Eye (tissue), 1 donor: ENCODE measurements at regions not wholly inside any gene's neighbourhood (a gene's known extent, or its start where the extent isn't known, plus 50 kb on each side); places are given as distances from the start of the nearest gene placed in this dataset.

ENCODE experiments used
- DNase-seq: peaks from one replicate; pipeline ENCODE4 v3.0.0-alpha.2; 2015

GRCh38 chr5:74953937-74954720 is 87.9 kb upstream of the FAM169A start:
- no peak for DNase-seq

- DNase-seq: no peak
These were observed 87.4 kb upstream of the FAM169A start for GRCh38 chr5:74953554-74953936.

DNA sequence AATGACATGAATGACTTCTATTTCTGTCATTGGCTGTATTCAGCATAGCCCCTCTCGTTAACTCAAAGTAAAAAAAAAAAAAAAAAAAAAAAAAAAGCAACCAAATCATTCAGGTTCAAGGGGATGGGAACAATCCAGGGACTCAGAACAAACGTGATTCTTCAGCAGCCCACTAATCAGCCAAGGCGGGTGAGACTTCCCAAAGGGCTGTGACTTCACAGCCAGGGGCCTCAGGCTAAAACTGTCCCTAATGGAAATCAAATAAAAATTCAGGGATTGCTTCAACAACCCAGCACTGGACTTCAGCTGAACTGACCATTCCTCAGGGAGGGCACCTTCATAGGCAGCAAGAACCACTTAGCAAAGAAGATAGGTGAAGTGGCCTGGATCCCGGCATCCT is 86.2 kb upstream of the FAM169A start:
- peak; percentile 3 for DNase-seq

- no peak for DNase-seq
These were observed 85.7 kb upstream of the FAM169A start for GRCh38 chr5:74951865-74952264.

- no peak for DNase-seq
These were observed 84.8 kb upstream of the FAM169A start for GRCh38 chr5:74950836-74951515.

DNA sequence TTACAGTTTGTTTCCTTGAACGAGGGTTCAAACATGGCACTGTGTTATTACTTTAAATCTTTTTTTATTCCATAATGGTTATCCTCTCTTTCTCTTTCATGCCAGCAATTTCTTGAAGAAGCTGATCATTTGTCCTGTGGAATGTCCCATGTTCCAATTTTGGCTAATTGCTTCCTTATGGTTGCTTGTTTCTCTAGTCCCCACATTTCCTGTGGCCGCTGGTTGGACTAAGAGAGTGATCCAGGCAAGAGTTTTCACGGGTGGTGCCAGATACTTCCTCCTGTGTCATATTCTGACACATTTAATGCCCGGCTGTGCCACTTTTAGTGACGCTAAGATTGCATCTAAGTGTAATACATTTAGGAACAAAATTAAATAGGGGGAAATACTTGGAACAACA is 83.8 kb upstream of the FAM169A start:
- peak; percentile 7 for DNase-seq

DNA sequence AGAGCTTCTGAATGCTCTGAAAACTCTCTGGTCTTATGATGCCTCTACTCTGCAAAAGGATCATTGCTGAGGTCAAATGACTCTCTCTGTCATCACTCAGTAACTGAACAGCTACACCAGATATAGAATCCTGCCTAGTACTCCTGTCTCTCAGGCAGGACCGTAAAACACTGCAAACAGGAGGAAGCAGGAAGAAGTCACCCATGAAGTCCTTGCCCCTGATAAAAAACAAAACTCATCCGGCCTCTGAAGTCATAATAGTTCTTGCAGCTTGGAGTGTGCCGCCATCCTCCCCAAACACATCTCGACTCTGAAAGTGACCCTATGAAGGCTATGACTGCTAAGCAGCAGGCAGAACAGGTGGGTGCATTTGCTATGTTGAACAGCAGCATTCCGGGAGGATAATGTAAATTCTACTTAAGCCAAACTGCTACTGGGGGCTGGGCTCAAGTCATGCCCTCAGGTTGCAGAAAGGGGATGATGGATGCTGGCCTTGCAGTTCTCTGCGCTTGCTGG is 81.9 kb upstream of the FAM169A start:
- DNase-seq: no peak

GRCh38 chr5:74946471-74946870 is 80.3 kb upstream of the FAM169A start:
- no peak for DNase-seq

DNA sequence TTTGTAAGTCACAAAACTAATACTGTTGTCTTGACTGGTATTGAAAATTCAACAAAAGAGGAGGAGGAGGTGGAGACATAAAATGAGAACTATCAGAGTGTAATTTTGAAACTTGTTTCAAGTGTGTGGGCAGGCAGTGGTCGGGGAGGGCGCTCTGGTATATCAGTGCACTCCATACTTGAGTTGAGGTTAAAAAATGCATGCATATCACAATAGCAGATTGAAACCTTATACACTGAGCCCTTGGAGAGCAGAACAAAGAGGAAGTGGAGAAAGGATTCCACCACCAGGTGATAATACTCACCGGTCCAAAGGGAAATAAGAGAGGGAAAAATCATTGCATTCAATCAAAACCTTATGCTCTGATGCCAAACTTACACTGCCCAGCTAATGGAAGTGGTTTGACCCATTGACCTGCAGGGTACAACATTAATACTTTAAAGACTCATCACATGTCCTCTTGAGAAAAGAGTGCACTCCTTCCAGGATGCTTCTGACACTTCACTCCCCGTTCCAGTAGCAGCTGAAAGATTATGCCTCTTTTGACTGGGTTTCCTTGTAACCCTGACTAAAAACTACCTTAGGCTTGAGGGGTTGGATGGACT is 79.5 kb upstream of the FAM169A start:
- peak; percentile 3 for DNase-seq

DNA sequence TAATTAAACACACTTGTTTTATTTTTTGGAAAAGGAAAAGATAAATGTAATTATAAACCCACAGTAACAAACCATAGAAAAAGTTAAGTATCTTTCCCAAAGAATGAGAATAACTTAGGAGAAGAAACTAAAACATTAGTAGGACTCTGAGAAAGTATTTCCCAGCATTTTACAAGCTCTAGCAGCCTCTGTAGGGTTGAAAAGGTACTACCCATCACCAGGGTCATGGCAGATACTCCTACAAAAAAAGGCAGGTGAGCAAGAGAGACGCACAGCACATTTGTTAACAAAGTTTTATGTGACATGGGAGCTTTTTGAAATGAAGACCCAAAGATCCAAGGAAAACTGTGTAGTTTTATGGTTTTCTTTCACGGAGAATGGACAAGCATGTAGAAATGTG is 77.7 kb upstream of the FAM169A start:
- no peak for DNase-seq

DNA sequence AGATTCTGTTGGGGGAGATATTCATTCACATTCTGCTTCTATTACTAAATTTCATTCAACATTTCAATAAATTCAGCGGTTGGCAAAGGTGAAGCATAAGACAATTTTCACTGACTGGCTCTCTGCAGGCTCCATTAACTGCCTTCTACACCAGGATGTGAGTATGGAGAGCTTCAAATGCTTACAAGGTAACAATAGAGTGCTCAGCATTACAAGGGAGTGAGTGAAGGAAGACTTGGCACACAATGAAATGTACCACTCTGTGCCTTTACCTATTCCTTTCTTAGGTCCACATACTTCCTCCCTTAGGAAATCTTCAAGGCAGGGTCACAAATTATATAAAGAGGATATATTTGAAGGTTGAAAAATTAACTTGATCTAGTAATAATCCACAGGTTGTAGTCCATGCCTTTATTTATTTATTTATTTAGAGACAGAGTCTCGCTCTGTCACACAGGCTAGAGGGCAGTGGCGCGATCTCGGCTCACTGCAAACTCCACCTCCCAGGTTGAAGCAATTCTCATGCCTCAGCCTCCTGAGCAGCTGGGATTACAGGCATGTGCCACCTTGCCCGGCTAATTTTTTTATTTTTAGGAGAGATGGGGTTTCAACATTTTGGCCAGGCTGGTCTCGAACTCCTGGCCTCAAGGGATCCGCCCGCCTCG is 76.6 kb upstream of the FAM169A start:
- DNase-seq: no peak

- DNase-seq: no peak
These were observed 74.7 kb upstream of the FAM169A start for GRCh38 chr5:74940782-74941353.

GRCh38 chr5:74938250-74938933 is 72.2 kb upstream of the FAM169A start:
- DNase-seq: no peak

DNA sequence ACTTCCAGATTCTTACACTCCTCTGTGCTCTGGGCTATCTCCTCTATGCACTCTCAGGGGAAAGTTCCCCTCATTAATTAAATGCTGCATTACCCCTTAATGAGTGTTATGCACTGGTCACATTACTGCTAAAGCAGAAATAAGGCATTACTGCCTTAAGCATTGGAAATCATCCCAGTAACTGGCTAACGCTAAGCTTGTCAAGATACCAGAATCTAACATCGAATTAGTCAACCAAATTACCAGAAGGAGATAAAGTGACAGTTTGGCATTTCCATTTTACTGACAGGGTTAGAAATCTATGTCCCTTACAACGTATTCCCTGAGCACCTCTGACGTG is 69.5 kb upstream of the FAM169A start:
- no peak for DNase-seq

DNA sequence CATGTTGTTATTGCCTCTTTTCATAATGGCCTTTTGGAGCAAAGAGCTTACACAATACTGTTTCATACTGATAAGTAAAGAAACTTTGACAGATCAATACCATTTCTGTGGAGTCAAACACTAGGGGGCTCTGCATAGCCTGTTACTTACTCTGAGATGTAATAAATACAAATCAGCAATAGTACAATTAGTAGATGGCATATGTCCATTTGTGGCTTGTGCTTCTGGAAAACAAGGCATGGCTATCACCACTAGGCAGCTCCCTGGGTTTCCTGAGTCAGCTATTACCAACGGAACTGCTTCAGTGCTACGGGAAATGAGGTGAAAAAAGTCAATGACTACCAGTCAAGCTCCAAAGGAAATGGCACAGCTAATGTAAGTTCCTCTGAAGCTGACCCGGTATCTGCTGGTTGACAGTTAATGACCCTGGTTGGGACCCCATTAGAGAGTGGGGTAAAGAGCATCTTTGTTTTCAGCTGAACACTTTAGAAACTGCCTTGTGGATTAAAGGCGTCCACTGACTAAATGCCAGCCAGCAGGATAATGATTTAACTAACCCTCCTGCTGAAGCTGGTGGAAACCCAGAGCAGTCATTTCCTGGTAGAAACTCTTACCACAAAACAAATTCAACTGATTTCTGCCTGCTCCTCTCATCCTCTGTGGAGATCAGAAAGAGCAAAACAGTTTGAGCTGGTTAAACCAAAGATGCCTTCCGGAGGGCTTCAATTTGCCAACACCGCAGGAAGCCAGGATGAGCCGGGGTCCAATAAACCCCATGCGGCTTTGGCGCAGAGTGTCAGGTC is 69.0 kb upstream of the FAM169A start:
- DNase-seq: peak; percentile 34

DNA sequence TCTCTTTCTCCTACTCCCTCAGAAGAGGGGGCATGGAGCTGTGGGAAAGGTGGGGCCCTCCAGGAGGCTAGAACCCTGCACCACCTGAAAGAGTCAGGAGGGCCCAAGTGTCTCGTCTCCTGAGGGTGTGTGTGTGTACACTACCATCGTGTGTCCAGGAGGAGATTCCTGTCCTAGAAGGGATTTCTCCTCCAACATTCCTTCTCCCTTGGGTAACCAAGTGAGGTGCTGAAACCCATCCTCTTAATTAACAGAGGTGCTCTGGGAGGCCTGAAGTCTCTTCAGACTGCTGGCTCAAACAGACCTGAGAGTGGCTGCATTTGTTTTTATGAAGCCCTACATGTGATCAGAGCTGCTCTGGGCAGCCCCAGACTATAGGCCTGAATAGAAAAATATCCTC is 61.1 kb upstream of the FAM169A start:
- no peak for DNase-seq

DNA sequence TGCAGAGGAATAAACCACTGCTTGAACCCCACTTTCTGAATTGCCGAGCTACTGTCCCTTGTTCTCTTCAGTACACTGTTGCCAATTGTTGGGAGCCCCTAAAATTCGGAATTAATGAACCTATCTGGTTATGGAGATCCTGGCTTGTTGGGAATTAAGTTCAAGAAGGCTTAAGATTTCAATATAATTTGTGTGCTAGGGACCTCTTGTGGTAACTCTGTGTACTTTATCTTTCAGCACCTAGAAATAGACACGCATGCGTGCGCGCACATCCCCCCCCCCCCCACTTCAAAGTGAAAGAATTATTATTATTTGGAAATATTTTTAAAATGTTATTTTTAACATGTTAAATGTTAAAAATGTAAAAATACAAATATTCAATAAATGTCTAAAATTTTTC is 53.3 kb upstream of the FAM169A start:
- peak; percentile 76 for DNase-seq

DNA sequence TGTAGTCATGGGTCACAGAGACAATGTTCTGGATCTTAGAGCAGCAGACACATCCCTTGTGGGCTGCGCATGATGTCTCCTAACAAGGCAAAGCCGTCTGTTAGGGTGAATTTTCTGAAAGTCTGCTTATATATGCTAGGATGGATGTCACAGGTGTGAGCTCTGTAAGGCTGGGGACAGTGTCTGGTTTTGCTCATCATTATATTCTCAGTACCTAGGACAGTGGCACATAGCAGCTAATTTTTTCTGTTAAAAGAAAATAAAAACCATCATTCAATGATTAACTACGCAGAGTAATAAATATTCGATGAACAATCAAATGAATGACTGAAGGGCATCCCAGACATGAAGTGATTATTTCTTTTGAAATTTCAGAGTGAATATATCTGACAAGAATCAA is 52.9 kb upstream of the FAM169A start:
- DNase-seq: no peak

GRCh38 chr5:74918232-74918669 is 52.1 kb upstream of the FAM169A start:
- no peak for DNase-seq

DNA sequence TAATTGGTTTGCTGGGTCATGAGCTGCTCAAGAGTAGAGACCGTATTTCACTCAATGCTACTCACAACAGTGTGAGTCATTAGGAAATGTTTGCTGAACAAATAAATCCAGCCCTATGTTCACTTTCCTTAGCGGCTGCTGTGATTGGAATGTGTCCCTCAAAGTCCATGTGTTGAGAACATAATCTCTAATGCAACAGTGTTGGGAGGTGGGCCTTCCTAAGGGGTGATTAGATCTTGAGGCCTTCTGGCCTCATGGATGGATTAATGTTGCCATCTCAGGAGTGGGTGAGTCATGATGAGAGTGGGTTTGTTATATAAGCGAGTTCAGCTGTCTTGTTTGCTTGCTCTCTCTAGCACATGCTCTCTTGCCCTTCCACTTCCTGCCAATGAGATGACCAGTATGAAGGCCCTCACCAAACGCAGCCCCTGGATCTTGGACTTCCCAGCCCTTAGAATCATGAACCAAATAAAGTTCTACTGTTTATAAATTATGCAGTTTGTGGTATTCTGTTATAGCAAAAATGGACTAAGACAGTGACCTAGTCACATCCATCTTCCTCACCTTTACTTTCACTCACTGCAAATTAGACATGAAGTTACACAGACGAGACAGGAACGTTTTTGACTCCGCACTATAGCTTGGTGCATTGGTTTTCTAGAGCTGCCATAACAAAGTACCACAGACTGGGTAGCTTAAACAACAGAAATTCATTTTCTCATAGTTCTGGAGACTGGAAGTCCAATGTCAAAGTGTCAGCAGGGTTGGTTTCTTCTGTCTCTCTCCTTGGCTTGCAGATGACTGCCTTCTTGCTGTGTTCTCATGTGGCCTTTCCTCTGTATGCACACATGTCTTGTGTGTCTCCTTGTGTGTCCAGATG is 50.9 kb upstream of the FAM169A start:
- DNase-seq: no peak
